Stimulated activated CD4-positive, alpha-beta T cell treated with anti-CD3 and anti-CD28 coated beads, Interleukin-2, amount 100 ng/mL, for 24 hours (primary cell): ENCODE measurements at regions not wholly inside any gene's neighbourhood (a gene's known extent, or its start where the extent isn't known, plus 50 kb on each side); places are given as distances from the start of the nearest gene placed in this dataset.
"Not testable (repeated sequence)": the region's sequence is repeated elsewhere in the genome, so short reads cannot be mapped to it uniquely, and the experiment has no call there.

Experiments
- DNase-seq, 2 donors: peaks; one replicate each; pipeline ENCODE4 v3.0.0-alpha.2; 2020

DNA sequence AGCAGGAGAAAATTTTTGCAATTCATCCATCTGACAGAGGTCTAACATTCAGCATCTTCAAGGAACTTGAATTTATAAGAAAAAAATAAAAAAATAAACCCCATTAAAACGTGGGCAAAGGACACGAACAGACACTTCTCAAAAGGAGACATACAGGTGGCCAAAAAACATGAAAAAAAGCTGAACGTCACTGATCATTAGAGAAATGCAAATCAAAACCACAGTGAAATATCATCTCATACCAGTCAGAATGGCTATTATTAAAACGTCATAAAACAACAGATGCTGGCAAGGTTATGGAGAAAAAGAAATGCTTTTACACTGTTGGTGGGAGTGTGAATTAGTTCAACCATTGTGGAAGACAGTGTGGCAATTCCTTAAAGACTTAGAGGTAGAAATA, 209.2 kb downstream of the SPRY1 start:
- not testable (repeated sequence) for DNase-seq

DNA sequence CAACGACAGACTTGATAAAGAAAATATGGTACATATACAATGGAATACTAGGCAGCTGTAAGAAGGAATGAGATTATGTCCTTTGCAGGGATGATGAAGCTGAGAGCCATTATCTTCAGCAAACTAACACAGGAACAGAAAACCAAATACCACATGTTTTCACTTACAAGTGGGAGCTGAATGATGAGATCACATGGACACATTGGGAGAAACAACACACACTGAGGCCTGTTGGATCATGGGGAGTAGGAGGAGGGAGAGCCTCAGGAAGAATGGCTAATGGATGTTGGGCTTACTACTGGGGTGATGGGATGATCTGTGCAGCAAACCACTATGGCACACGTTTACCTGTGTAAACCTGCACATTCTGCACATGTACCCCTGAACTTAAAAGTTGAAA, 209.7 kb downstream of the SPRY1 start:
- no peak for DNase-seq

DNA sequence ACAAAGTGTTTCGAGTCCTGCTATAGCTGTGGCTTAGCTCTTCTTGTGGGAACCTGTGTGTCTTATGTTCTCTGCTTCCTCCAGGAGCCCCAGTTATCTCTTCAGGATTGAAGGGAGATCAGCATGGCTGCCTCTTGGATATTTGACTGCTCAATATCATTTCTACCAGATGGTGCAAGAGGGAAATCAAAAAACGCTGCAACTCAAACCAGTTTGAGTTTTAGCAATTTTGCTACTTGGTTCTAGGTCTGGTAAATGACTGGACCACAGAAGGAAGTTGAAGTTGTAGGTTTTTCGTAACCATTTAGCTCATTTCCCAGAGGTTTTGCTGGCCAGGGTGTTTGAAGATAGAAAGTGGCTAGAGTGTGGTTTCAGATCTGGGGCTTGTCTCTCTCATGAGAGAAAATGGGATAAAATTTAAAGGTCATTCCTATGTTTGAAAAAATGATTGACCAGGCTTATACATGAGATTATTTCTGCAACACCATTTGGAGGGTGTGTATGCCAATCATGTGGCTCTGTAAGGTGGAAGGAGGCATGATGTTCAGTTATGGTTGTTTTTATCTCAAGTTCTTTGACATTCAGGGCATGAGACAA, 210.4 kb downstream of the SPRY1 start:
- no peak for DNase-seq

DNA sequence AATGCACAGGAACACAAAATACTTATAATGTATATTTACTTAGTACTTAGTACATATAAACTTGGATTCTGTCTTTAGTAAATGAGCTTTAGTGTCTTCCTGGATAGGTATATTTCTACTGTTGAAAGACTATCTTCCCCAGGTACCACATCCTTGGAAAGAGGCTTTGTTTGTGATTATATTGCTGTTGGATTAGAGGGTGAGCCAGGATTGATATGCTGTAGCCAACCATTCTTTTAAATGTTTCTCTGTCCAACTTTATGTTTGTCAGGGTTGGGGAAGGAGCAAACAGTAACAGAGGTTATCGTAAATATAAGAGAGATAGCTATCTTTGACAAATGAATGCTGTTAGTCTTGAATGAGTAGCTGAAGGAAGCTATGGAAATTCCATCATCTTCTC, 213.2 kb downstream of the SPRY1 start:
- no peak for DNase-seq

DNA sequence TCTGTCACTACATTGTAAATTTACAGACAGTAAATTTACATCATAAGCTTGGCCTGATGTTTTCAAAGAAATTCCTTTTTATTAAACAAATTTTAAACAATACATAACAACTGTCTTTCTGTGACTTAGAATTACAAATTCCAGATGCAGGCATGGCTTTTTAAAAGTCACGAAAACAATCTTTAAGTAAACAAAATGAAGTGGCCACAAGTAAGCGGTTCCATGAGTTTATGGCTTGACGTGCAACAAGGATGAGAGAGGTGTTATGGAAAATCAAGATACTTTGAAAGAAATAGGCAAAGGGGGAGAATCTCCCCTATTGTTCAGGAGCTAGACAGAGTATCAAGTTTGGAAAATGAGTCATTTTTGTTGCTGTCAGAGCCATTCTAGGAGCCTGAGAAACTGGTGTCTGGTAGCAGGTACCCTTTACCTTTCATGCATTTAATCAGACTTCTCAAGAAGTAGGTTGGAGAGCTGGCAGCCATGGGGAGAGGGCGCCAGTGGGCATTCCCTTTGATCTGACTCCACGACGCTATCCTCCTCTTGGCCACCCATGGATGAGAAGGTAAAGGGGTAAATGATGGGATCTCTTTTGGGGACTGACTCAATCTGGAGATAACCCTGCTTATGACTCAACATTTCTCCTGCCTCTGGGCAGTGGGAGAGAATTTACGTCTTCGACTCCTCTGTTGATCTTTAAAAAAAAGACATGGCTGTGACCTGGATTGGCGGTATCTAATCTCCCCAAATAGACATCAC, 217.2 kb downstream of the SPRY1 start:
- no peak for DNase-seq

DNA sequence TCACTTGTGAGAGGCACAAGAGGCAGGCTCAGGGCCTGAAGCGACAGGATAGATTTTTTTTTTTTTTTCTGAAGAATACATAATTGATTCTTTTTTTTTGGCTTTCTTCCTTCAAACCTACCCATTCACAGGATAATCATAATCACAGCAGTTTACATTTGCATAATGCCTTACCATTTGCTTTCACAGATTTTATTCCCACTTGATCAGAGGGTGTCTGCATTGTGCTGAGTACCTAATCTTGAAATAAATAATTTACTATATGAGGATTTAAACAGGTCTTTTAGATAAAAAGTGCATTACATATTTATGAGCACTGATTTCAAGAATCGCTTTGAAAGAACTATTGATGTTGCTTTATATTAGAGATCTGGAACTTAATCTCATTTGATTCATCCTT, 219.3 kb downstream of the SPRY1 start:
- no peak for DNase-seq

DNA sequence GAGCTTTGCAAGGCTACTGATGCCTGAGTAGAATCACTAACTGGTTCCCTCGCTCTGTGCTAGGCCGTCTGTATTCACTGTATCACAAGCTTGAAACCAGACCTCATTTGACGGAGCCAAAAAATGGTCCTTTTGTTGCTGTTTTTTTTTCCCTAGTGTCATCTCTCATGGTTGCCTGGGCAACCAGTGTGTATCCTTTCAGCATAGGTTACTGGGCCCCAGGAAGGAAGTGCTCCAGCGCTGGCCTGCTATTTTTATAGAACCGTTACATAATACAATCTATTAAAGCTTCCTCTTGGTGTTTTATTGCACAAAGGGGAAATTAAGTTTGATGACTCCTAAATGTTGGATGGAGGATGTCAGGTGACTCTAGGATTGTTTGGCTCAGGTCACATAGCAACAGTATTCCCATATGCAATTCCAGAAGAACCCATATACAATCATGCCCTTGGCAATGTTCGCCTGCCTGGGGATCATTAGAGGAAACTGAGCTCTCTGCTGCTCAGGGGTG, 220.4 kb downstream of the SPRY1 start:
- no peak for DNase-seq

DNA sequence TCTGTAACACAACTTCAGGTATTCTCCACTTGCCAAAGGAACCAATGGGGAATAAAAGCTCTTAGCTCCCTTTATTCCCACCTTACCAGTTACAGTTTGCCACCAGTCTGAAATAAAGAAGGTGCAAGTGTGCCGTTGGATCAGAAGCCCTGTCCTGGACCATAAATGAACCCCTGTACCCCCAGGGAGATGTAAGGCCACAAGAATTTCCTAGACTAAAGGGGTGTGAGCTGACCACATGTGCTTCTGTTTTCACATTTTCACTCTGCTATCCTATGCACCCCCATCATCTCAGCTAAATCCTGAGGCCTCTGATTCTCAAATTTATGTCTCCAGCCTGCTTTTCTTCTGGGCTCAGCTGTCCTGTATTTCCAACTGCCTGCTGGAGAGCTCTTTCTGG, 221.2 kb downstream of the SPRY1 start:
- DNase-seq, result no peak

DNA sequence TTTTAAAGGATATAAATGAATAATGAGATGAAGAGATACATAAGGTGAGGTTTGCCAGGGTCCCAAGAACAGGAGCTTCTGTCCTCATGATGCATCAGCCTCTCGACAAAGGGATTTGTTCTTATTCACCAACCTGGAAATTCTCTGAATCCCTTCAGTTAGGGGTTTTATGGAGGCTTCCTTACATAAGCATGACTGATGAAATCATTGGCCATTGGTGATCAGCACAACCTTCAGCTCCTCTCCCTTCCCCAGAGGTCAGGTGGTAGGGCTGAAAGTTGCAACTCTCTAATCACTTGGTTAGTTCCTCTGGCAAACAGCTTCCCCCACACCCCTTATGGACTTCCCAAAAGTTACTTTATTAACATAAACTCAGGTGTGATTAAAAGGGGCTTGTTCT, 222.0 kb downstream of the SPRY1 start:
- DNase-seq, result no peak

DNA sequence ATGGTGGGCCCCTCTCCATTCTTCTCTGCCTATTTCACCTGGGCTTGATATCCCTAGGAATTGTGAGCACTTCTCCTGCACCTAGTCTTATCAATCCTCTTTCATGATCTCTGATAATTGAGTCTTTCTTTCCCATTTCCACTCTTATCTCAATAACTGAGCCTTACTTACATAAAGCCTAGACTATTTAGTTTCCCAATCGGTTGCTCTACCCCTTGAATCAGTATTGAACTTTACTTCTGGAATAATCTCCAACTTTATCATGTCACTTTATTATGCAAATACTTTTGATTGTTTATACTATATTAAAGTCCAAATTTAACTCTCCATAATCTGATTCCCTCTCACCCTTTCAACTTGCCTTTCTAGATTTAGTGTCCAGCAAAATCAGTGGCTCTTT, 222.7 kb downstream of the SPRY1 start:
- no peak for DNase-seq

DNA sequence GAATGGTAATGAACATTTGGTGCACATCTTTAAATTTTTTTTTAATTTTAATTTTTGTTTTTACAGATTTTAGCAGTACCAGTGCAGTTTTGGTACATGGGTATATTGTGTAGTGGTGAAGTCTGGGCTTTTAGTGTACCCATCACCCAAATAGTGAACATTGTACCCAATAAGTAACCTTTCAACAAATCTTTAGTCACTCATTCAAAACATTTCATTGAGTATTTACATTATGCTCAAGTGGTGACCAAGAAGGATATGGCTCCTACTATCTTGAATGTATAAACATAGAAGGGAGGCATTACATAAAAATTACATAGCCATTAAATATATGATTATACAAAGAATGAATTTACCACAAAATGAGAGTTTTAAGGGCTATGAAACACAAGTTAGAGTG, 223.3 kb downstream of the SPRY1 start:
- DNase-seq, result no peak

DNA sequence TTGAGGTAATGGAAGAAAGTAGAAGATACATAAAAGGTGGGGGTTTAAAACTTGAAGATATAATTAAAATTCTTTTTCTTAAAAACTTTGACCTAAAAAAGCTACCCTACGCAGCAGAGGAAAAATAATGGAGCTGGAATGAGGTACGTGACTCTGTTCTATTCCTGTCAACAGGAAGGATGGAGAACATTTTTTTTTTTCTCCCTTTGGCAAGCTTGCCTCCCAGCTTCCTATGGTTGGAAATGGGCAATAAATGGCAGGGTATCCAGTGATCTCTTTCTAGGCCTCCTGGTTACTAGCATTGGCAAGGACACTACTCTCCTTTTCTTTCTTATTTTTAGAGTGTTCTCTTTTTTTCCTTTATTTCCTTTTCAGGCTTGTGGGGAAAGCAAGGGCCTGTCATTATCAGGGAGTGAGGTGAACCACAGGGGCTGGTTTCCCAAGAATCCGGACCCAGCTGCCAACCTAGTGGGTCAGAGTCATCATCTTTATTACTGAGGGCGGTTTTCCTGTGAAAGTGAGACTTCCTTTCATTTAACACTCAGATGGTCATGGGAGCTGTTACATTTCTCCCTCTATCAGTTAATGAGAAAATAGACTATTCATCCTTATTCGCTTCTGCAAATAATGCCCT, 224.6 kb downstream of the SPRY1 start:
- DNase-seq, result no peak

DNA sequence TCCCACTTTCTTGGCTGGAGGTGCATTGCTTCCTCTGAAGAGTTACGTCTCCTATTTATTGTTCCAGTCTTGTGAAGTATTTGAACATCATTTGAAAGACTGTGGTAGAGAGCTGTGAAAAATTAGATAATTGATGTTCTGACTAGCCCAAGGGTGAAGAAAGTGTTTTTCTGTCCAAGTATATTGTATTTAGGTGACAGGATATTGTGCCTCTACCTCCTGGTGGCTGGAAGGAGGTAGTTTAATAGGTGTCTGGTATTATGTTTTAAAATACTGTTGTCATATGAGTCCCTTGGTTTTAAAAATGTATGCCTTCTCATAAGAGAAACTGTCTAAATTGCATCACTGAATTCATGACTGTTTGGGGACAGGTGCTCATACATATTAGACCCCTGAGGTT, 226.0 kb downstream of the SPRY1 start:
- no peak for DNase-seq

DNA sequence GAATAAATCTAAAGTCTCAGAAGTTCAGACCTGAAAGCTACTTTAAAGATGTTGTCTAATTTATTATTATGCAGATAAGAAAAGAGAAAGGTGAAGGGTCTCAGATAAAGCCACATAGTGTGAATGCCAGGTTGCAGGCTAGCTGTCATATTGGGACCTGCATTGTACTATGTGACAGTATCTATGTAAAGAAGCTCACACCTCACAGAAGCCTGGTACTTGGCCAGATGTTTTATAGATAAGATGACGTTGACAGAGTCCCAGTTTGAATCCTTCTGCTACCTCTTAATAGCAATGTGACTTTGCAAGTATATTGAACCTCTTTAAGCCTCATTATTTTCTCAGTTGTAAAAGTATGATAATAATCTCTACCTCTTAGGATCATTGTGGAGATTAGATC, 227.0 kb downstream of the SPRY1 start:
- DNase-seq, result no peak

DNA sequence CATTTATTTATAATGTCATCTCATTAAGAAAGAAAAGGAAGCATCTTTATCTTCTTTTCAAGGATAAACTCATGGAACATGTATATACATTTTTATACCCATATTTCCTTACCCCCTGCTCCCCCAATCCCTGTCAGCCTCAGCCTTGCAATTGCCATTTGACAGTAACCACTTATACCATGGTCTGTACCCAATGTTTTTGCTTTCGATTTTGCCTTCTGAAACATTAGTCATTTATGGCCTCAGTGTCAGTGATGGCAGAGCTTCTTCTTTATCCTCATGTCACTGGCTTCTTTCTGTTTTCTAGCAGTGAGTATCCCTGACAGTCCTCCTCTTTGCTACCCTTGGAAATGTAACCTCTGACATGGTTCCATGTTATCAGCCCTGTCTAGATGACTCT, 228.4 kb downstream of the SPRY1 start:
- no peak for DNase-seq

DNA sequence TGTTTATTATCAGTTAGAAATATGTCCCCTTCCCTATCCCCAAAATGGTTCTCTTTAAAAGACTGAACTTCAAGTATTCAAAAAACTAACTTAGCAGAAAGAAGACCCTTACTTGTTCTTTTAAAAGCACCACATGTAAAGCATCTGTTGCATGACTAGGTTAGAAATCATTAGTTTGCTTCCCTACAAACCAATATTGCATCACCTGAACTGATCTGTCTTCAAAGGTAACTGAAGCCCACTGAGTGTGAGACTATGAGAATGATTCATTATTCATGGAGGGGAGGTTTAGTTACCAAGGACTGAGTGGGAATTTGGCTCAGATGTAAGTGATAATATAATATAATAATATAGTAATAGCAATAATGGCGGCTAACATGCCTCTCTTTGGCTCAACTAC, 231.7 kb downstream of the SPRY1 start:
- DNase-seq, result no peak

DNA sequence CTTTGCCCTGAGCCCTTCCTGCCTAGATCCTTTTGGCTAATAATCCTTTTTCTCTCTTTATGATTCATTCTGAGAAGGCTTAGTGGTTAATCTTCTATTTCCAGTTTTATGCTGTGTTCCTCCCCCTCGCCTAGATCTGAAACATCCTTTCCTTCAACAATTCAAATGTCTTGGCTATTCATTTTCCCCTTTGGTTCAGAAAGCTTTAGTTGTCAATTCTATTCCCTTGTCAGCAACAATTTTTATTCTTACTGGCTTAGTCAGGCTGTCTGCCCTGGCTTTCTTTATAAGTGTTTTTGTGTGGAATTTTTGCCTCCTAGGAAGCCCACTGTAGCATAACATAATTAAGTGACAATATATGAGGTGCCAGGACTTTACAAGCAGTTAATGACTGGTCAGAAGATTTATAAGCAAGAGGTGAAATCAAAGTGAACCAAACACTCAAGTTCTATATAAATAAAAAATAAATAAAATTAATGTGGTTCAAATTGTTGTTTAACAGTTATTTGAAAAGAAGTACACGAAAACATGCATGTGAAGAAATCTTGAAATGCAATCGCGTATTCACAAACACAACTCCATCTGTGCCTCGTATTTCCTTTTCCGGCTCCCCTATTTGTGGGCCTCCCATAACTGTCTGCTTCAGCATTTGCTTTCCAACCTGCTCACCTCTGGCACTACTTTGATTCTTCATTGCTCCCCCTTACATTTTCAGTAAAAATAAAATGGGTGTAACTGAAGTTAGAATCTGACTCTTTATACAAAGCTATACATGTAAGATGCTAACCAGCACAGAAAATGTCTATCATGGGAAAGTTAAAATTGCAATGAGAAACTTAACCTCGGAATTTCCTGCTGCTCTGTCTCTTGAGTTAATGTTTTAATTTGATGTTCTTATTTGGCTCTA, 235.4 kb downstream of the SPRY1 start:
- no peak for DNase-seq

DNA sequence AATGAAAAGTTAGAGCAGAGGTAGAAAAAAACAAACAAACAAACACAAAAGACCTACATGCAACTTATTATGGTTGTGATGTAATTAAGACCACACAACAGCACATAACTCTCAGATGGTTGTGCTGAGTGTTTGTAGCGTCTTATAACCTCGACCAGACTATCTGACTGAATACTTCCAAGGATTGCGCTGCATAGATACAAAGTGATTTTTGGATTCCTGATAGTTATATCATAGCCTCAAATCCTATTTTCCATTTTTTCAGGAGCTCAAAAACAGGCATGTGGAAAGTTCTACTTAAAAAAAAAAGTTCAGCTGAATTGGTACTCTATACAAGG, 236.1 kb downstream of the SPRY1 start:
- no peak for DNase-seq

DNA sequence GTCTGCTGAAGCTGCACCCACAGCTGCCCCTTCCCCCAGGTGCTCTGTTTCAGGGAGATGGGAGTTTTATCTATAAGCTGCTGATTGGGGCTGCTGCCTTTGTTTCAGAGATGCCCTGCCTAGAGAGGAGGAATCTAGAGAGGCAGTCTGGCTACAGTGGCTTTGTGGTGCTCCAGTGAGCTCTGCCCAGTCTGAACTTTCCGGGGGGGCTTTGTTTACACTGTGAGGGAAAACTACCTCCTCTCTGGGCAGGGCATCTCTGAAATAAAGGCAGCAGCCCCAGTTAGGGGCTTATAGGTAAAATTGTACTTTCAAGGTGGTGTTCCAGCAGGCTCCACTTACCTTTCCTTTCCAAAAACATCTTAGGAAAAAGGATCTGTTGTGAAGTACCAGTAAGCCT, 242.2 kb downstream of the SPRY1 start:
- no peak for DNase-seq

DNA sequence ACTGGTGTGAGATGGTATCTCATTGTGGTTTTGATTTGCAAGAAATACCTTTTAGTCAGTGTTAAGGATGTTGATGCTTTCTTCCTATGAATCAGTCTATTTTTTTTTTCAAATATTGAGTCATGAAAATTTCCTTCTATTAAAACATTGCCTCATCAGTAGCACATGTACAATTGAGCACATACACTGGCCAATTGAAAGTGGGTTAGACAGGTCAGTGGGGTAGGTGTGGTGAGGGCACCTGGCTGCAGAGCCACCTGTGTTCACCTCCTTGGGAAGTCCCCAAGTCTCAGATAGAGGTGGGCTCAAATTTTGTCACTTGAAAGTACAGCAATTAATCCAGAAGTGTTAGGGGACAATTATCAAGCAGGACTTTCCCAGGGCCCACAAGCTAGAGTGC, 243.7 kb downstream of the SPRY1 start:
- DNase-seq, result no peak

DNA sequence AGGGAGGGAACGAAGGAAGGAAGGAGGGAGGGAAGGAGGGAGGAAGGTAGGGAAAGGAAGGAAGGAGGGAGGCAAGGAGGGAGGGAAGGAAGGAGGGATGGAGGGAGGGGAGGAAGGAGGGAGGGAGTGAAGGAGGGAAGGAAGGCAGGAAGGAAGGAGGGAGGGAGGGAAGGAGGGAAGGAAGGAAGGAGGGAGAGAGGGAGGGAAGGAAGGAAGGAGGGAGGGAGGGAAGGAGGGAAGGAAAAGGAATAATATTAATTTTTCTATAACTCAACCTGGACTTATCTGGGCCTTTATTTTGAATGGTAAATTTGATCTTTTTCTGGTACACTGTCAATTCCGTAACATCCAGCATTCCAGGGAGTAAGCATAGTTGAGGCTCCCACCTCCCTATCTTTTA, 244.2 kb downstream of the SPRY1 start:
- no peak for DNase-seq

DNA sequence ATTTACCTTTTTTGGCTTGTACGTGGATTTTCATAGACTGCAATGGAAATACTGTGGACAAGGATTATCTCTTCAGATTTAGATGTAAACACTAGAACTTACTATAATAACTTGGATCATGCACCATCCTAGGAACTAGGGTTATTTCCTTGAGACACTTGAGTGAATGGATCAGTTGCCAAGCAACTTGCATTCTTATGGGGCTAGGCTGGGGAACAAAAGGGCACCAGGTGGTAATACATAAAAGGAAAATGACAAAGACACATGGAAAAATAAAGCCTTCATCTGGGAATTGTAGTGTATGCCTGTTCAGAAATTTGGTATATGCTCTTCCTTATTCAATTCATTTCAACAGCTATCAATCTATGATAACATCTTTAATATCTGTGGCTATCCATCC, 247.1 kb downstream of the SPRY1 start:
- DNase-seq, result no peak

DNA sequence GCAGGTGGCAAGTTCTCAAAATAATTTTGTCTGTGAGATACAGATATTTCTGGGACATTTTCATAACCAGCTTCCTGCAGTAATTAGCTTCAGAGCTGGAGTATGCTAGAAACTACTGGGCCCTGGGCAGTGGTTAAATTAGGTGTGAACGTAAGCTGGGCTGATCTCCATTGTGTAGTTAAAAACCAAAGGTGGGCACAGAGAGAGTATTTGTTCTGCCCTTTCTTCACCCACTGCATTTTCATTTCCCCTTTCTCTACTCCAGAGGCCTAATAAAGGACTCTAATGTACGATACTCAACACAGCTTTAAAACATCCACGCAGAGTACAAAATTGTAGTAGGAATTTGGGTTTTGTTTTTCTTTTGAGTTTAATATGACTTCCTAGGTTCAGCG, 252.7 kb downstream of the SPRY1 start:
- DNase-seq, result no peak
